ENCODE measurements at regions not wholly inside any gene's neighbourhood (a gene's known extent, or its start where the extent isn't known, plus 50 kb on each side); places are given as distances from the start of the nearest gene placed in this dataset.

- DNase-seq: no peak
- Histone ChIP-seq H3K36me3 (replicated peaks in 1 of 2) (no peaks in the 10 kb centered on the region), H3K9me3 (replicated peaks in 1 of 3) (no peaks in the 10 kb centered on the region), H3K27me3 (no peaks in the 10 kb centered on the region), H3K4me1 (replicated peaks in 1 of 2) (peaks cover 0 to 4% of the 10 kb centered on the region in 2 donors), H3K4me3 (no peak overlapping the region), H3K27ac (no peak overlapping the region)
- WGBS, 4 donors: 96 to 97% (median 97%) methylated on average over 2 of the region's 2 CpGs
- TF ChIP-seq CTCF (IDR thresholded peaks at IDR 0.05) (no peak), POLR2A (IDR thresholded peaks at IDR 0.05) (no peak)
- intact Hi-C loops (cut with DNase I): no loop called here
Measured at GRCh38 chr2:12433626-12433990, 283.1 kb upstream of the TRIB2 start.

- Histone ChIP-seq H3K27ac (no peak overlapping the region), H3K4me1 (replicated peaks in 1 of 2) (no peaks in the 10 kb centered on the region), H3K36me3 (replicated peaks in 1 of 2) (no peaks in the 10 kb centered on the region), H3K27me3 (no peaks in the 10 kb centered on the region), H3K9me3 (replicated peaks in 1 of 3) (no peaks in the 10 kb centered on the region), H3K4me3 (no peak overlapping the region)
- TF ChIP-seq CTCF (IDR thresholded peaks at IDR 0.05) (no peak), POLR2A (IDR thresholded peaks at IDR 0.05) (no peak)
- DNase-seq: no peak
- WGBS, 4 donors: 95 to 100% (median 97%) methylated on average over 9 of the region's 9 CpGs
- intact Hi-C loops (cut with DNase I): no loop called here
Measured at GRCh38 chr2:12434630-12435098, 282.1 kb upstream of the TRIB2 start.

- intact Hi-C loops (cut with DNase I): no loop called here
- no peak for DNase-seq
- Histone ChIP-seq H3K4me1 (replicated peaks in 1 of 2) (no peaks in the 10 kb centered on the region), H3K4me3 (no peak overlapping the region), H3K9me3 (replicated peaks in 1 of 3) (no peaks in the 10 kb centered on the region), H3K27me3 (no peaks in the 10 kb centered on the region), H3K27ac (no peak overlapping the region), H3K36me3 (replicated peaks in 1 of 2) (no peaks in the 10 kb centered on the region)
- 85 to 88% (median 86%) methylated on average over 9 of the region's 9 CpGs for WGBS, 4 donors
- no peak for TF ChIP-seq CTCF (IDR thresholded peaks at IDR 0.05)
- TF ChIP-seq POLR2A (IDR thresholded peaks at IDR 0.05): no peak
Measured at GRCh38 chr2:12435430-12436222, 281.1 kb upstream of the TRIB2 start.

- no peaks in the 10 kb centered on the region for H3K27me3 ChIP-seq
- DNase-seq: no peak
- intact Hi-C loops (cut with DNase I): no loop called here
- H3K4me1 ChIP-seq (replicated peaks in 1 of 2): no peaks in the 10 kb centered on the region
- H3K27ac ChIP-seq: no peak overlapping the region
- no peaks in the 10 kb centered on the region for H3K36me3 ChIP-seq (replicated peaks in 1 of 2)
- WGBS, 4 donors: 84 to 92% (median 87%) methylated on average over 6 of the region's 6 CpGs
- H3K4me3 ChIP-seq: no peak overlapping the region
- TF ChIP-seq CTCF (IDR thresholded peaks at IDR 0.05): no peak
- TF ChIP-seq POLR2A (IDR thresholded peaks at IDR 0.05): no peak
- no peaks in the 10 kb centered on the region for H3K9me3 ChIP-seq (replicated peaks in 1 of 3)
Measured at GRCh38 chr2:12436483-12436882, 280.3 kb upstream of the TRIB2 start.
